Kidney epithelial cell (primary cell): ENCODE measurements at regions not wholly inside any gene's neighbourhood (a gene's known extent, or its start where the extent isn't known, plus 50 kb on each side); places are given as distances from the start of the nearest gene placed in this dataset.

Experiments
- DNase-seq: peaks from one replicate; pipeline ENCODE4 v3.0.0-alpha.2; 2010; ENCODE audit warnings: low read depth
- H3K27me3 ChIP-seq: 2 replicates; pipeline ENCODE4 v1.6.0; 2011; ENCODE audit warnings: low read length; ENCODE audit not compliant: control insufficient read depth, insufficient read depth
- H3K36me3 ChIP-seq: 2 replicates; pipeline ENCODE4 v1.5.1; 2011; ENCODE audit warnings: low read length; ENCODE audit not compliant: control insufficient read depth, insufficient read depth
- H3K4me3 ChIP-seq: 2 replicates; pipeline ENCODE4 v1.5.1; 2011; ENCODE audit warnings: low read depth, mild to moderate bottlenecking, control low read depth, low read length
- TF ChIP-seq, protein P1 (sequence below): IDR thresholded peaks from 2 replicates; pipeline ENCODE4 v1.5.1; 2011; ENCODE audit warnings: mild to moderate bottlenecking, moderate library complexity, low read length, control low read depth, inconsistent platforms; ENCODE audit not compliant: insufficient read depth, poor library complexity, severe bottlenecking

DNA sequence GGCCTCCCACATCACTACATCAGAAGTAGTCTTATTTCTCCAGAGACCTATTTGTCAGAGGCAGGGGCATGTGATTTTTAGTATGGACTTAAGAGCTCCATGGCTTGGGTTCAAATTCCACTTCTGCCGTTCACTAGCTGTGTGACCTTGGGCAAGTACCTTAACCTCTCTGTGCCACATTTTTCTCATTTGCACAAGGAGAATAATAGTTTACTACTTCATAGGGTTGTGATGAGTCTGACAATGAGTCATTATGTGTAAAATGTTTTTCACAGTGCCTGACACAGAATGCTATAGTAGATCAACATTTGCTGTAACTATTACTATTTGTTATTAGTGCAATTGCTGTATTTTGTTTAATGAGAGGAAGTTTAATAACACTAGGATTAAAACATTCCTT lies 200.6 kb downstream of the PRDM2 start:
- Histone ChIP-seq H3K36me3 (no peaks in the 10 kb centered on the region), H3K4me3 (no peak overlapping the region), H3K27me3 (peaks cover 1% of the 10 kb centered on the region)
- DNase-seq, result no peak
- TF ChIP-seq, protein P1, sequence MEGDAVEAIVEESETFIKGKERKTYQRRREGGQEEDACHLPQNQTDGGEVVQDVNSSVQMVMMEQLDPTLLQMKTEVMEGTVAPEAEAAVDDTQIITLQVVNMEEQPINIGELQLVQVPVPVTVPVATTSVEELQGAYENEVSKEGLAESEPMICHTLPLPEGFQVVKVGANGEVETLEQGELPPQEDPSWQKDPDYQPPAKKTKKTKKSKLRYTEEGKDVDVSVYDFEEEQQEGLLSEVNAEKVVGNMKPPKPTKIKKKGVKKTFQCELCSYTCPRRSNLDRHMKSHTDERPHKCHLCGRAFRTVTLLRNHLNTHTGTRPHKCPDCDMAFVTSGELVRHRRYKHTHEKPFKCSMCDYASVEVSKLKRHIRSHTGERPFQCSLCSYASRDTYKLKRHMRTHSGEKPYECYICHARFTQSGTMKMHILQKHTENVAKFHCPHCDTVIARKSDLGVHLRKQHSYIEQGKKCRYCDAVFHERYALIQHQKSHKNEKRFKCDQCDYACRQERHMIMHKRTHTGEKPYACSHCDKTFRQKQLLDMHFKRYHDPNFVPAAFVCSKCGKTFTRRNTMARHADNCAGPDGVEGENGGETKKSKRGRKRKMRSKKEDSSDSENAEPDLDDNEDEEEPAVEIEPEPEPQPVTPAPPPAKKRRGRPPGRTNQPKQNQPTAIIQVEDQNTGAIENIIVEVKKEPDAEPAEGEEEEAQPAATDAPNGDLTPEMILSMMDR, result no peak

DNA sequence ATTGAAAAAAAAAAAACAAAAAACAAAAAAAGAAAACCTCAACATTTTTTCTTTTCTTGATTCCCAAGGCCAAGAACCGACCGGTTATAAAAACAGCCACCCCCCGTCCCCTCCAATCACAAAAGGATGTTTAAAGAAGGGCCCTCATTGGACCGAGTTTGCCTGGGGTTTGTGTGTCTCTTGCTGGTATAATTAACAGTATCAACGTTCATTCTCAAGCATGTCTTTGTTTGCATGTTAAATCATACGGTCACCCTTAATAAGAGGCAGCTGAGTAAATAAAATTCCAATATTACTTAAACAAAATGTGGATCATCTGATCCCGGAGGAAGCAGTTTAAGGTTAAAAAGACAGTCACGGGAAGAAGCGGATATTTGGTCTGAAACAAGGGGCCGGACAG lies 201.1 kb downstream of the PRDM2 start:
- TF ChIP-seq, protein P1, result no peak
- no peak for DNase-seq
- no peaks in the 10 kb centered on the region for H3K36me3 ChIP-seq
- H3K27me3 ChIP-seq, result no peaks in the 10 kb centered on the region
- no peak overlapping the region for H3K4me3 ChIP-seq

DNA sequence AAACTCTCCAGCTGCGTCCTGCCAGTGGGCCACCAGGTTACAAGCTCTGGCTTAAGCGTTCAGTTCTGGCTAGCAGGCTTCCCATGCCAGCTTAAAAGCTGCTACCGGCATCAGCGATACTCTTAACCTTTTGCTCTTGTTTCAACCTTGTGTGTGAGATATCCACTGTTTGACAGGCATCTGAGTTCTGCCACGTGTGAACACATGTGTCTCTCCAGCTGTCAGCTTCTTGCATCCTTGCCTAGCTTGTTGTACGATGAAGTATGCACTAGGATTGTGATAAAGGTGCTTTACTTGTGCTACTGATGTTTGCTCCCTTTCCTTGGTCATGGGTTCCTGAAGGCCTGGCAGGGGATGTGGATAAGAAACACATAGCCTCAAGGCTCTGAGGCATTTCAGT lies 201.6 kb downstream of the PRDM2 start:
- no peak for DNase-seq
- TF ChIP-seq, protein P1, result no peak
- H3K27me3 ChIP-seq, result no peaks in the 10 kb centered on the region

GRCh38 chr1:13908128-13908527 lies 208.1 kb downstream of the PRDM2 start:
- DNase-seq, result no peak
- Histone ChIP-seq H3K27me3 (no peaks in the 10 kb centered on the region), H3K4me3 (no peak overlapping the region), H3K36me3 (no peaks in the 10 kb centered on the region)
- TF ChIP-seq, protein P1, result no peak

More for the DNA sequence above, 201.6 kb downstream of the PRDM2 start:
- no peak overlapping the region for H3K4me3 ChIP-seq
- H3K36me3 ChIP-seq, result no peaks in the 10 kb centered on the region

DNA sequence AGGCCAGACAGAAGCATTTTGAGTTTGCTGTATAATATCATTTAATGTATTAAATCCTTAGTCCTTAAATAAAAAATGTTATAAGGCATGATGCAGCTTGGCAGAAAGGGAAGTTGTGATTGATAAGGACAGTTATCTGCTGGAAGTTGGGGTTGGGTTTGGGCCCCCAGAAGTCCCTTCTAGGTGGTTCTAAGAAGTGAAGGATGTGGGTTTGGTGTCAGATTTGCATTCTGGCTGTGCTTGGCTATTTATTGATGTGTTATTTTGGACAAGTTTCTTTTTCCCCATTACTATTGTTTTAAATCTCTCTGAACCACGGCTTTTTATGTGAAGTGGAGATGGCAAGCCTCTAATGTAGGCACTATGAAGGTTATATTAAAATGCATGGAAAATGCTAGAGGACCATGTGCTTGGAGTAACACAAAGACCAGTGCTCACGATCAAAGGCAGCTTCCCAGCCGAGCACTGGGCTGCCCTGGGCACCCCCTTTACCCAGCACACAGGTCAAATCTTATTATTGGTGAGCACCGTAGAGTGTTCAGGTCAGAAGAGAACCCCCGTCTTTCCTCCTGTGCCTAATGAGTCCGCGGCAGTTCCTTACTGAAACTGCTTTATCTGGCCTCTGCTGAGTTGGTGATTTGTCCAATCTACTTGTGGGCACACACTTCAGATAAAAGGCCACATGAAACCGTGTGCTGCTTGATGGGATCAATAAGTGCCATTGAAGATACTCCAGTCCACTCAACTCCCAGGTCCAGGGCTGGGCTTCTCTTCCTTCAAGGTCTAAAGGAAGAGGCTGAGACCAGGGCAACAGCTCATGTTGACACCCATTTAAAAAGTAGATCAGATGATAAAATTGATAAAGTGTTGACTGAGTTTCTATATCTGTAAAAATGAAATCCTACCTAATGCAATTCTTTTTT lies 212.0 kb downstream of the PRDM2 start:
- no peak overlapping the region for H3K4me3 ChIP-seq
- no peak for DNase-seq
- no peaks in the 10 kb centered on the region for H3K27me3 ChIP-seq
- TF ChIP-seq, protein P1, result no peak
- H3K36me3 ChIP-seq, result no peaks in the 10 kb centered on the region

GRCh38 chr1:13913396-13913795 lies 213.4 kb downstream of the PRDM2 start:
- Histone ChIP-seq H3K27me3 (no peaks in the 10 kb centered on the region), H3K36me3 (no peaks in the 10 kb centered on the region), H3K4me3 (no peak overlapping the region)
- no peak for DNase-seq
- TF ChIP-seq, protein P1, result no peak
